HCT116 (cell line): ENCODE measurements at regions not wholly inside any gene's neighbourhood (a gene's known extent, or its start where the extent isn't known, plus 50 kb on each side); places are given as distances from the start of the nearest gene placed in this dataset.
A peak's percentile ranks its signal among the peaks of the same experiment; 100 is the strongest.

Source experiments
- ATAC-seq: fragments of 200-7000 bp; cut with Tn5 transposase; 2 replicates; pipeline ENCODE4 v1.9.1; 2020; ENCODE audit warnings: mild to moderate bottlenecking, moderate library complexity
- BruUV-seq: library from RNA; stranded (reverse); fragments of 400-500 nt; replicated peaks from 2 replicates; lab custom pipeline; 2021; lab: Mats Ljungman, UMichigan
- CTCF ChIA-PET: fragments of 300-600 bp; sonication (Branson Sonifier 250); formaldehyde crosslinking; loops from one replicate; lab custom pipeline; 2021; ENCODE audit warnings: antibody characterized with exemption; lab: Charles Lee
- POLR2A ChIA-PET: fragments of 300-600, 350-600 bp; sonication (Branson Sonifier 250); formaldehyde crosslinking; loops from one replicate; lab custom pipeline; 2021; ENCODE audit warnings: antibody characterized with exemption; lab: Charles Lee
- RAD21 ChIA-PET, 2 experiments: fragments of 300-600 bp; sonication (Branson Sonifier 250); formaldehyde crosslinking; loops; one replicate each; lab custom pipeline; 2023; ENCODE audit warnings: low total read pairs in 2 of 2; ENCODE audit not compliant: uncharacterized antibody in 2 of 2, unreplicated experiment in 2 of 2, low non-redundant PET in 1 of 2; lab: Charles Lee
- DNase-seq: peaks from one replicate; pipeline ENCODE4 v3.0.0-alpha.2; 2010; ENCODE audit warnings: low read depth, low spot score
- H2AFZ ChIP-seq: fragments of 200-600 bp; shearing (Covaris generic), sonication (generic); 2 replicates; pipeline ENCODE4 v1.6.1; 2017; ENCODE audit warnings: low read depth, mixed run types, mixed read lengths, antibody characterized with exemption, low read length; ENCODE audit not compliant: poor library complexity, severe bottlenecking
- H3K27ac ChIP-seq: 2 replicates; pipeline ENCODE4 v1.5.1; 2012; ENCODE audit warnings: low read depth, low read length
- H3K27me3 ChIP-seq: fragments of 200-600 bp; sonication (generic); 2 replicates; pipeline ENCODE4 v1.6.1; 2016; ENCODE audit warnings: mixed run types, low read length, mixed read lengths; ENCODE audit not compliant: insufficient read depth
- H3K36me3 ChIP-seq, 2 experiments: fragments of 200-500 bp in 1 of 2; fragments of 200-600 bp in 1 of 2; sonication (Bioruptor generic) in 1 of 2; sonication (generic) in 1 of 2; 2 replicates each; pipeline versions ENCODE4 v1.5.1 to v1.6.1; 2014 to 2016; ENCODE audit warnings: low read length in 2 of 2, inconsistent platforms in 1 of 2, mixed read lengths in 1 of 2, mixed run types in 1 of 2; ENCODE audit not compliant: insufficient read depth in 2 of 2, control insufficient read depth in 1 of 2
- H3K4me1 ChIP-seq, 2 experiments: fragments of 200-600 bp in 1 of 2; sonication (generic) in 1 of 2; 2 replicates each; pipeline versions ENCODE4 v1.5.1 to v1.6.1; 2012 to 2017; ENCODE audit warnings: low read length in 2 of 2, inconsistent platforms in 1 of 2, mild to moderate bottlenecking in 1 of 2, mixed read lengths in 1 of 2, mixed run types in 1 of 2, moderate library complexity in 1 of 2; ENCODE audit not compliant: insufficient read depth in 2 of 2, control insufficient read depth in 1 of 2
- H3K4me2 ChIP-seq: fragments of 200-600 bp; sonication (generic); 2 replicates; pipeline ENCODE4 v1.6.1; 2017; ENCODE audit warnings: mixed run types, low read length, mixed read lengths
- H3K4me3 ChIP-seq, 2 experiments: fragments of 200-600 bp in 1 of 2; sonication (generic) in 1 of 2; replicated peaks in 1 of 2; 2 replicates each; pipeline ENCODE4 v1.5.1; 2011 to 2016; ENCODE audit warnings: low read length in 2 of 2, control low read depth in 1 of 2, low read depth in 1 of 2, mild to moderate bottlenecking in 1 of 2, mixed read lengths in 1 of 2, mixed run types in 1 of 2
- H3K79me2 ChIP-seq: fragments of 200-600 bp; sonication (generic); 2 replicates; pipeline ENCODE4 v1.6.1; 2017; ENCODE audit warnings: mild to moderate bottlenecking, mixed run types, low read length, moderate library complexity, mixed read lengths; ENCODE audit not compliant: insufficient read depth
- H3K9ac ChIP-seq: fragments of 200-600 bp; sonication (generic); 2 replicates; pipeline ENCODE4 v1.6.1; 2016; ENCODE audit warnings: low read length, mixed read lengths
- H3K9me2 ChIP-seq: fragments of 200-600 bp; sonication (generic), shearing (Covaris generic); 2 replicates; pipeline ENCODE4 v1.6.1; 2017; ENCODE audit warnings: mixed run types, mild to moderate bottlenecking, moderate library complexity; ENCODE audit not compliant: insufficient read depth
- H3K9me3 ChIP-seq, 2 experiments: fragments of 200-500 bp in 1 of 2; fragments of 200-600 bp in 1 of 2; sonication (Bioruptor generic) in 1 of 2; sonication (generic) in 1 of 2; 2 replicates each; pipeline ENCODE4 v1.6.1; 2014 to 2017; ENCODE audit warnings: low read length in 2 of 2, mixed read lengths in 2 of 2, inconsistent platforms in 1 of 2, low read depth in 1 of 2, mild to moderate bottlenecking in 1 of 2, mixed run types in 1 of 2, moderate library complexity in 1 of 2; ENCODE audit not compliant: control insufficient read depth in 1 of 2, insufficient read depth in 1 of 2
- H4K20me1 ChIP-seq: fragments of 200-600 bp; sonication (generic), shearing (Covaris generic); 2 replicates; pipeline ENCODE4 v1.6.1; 2017; ENCODE audit warnings: mixed run types, mild to moderate bottlenecking, moderate library complexity; ENCODE audit not compliant: insufficient read depth
- CEBPB ChIP-seq: IDR thresholded peaks from 2 replicates; pipeline ENCODE4 v1.6.1; 2012; ENCODE audit warnings: low read depth
- ELF1 ChIP-seq: IDR thresholded peaks from 2 replicates; pipeline ENCODE4 v1.6.1; 2012; ENCODE audit warnings: low read depth, borderline replicate concordance
- EZH2 ChIP-seq: fragments of 200-600 bp; sonication (generic); IDR thresholded peaks from 2 replicates; pipeline ENCODE4 v1.6.1; 2017; ENCODE audit warnings: antibody characterized with exemption, mixed run types
- EZH2phosphoT487 ChIP-seq: fragments of 200-600 bp; IDR thresholded peaks from 2 replicates; pipeline ENCODE4 v1.6.1; 2018; ENCODE audit warnings: antibody characterized with exemption, borderline replicate concordance
- FOSL1 ChIP-seq: IDR thresholded peaks from 2 replicates; pipeline ENCODE4 v1.6.1; 2012; ENCODE audit warnings: low read depth
- JUND ChIP-seq: IDR thresholded peaks from 2 replicates; pipeline ENCODE4 v1.6.1; 2012
- POLR2A ChIP-seq: IDR thresholded peaks from 2 replicates; pipeline ENCODE4 v1.7.0; 2011; ENCODE audit warnings: borderline replicate concordance; ENCODE audit not compliant: insufficient read depth, insufficient read length; ENCODE audit errors: extremely low read depth
- RAD21 ChIP-seq: IDR thresholded peaks from 2 replicates; pipeline ENCODE4 v1.6.1; 2012; ENCODE audit warnings: low read depth, mild to moderate bottlenecking
- SIN3A ChIP-seq: IDR thresholded peaks from 2 replicates; pipeline ENCODE4 v1.6.1; 2012; ENCODE audit warnings: low read depth
- SP1 ChIP-seq: IDR thresholded peaks from 2 replicates; pipeline ENCODE4 v1.6.1; 2012; ENCODE audit warnings: low read depth
- SRF ChIP-seq: IDR thresholded peaks from 2 replicates; pipeline ENCODE4 v1.6.1; 2012; ENCODE audit warnings: low read depth
- YY1 ChIP-seq: IDR thresholded peaks from 2 replicates; pipeline ENCODE4 v1.6.1; 2011; ENCODE audit warnings: low read length, low read depth, moderate library complexity, mild to moderate bottlenecking; ENCODE audit not compliant: insufficient replicate concordance; ENCODE audit errors: extremely low read depth
- ZFX ChIP-seq: fragments of 450-650 bp; IDR thresholded peaks from 2 replicates; pipeline ENCODE4 v1.6.1; 2017
- ZNF274 ChIP-seq: fragments of 200-500 bp; sonication (Bioruptor generic); IDR thresholded peaks from 2 replicates; pipeline ENCODE4 v1.6.1; 2014; ENCODE audit warnings: mild to moderate bottlenecking, low read depth, low read length, inconsistent platforms
- intact Hi-C: fragments of 100-400 bp; cut with micrococcal nuclease; formaldehyde crosslinking; loops from 2 replicates; pipeline ENCODE4 v1.10.0; 2022
- TF ChIP-seq, protein P1 (sequence below): IDR thresholded peaks from 2 replicates; pipeline ENCODE4 v1.6.1; 2012
- TF ChIP-seq, protein P2 (sequence below): IDR thresholded peaks from 2 replicates; pipeline ENCODE4 v1.6.1; 2011; ENCODE audit warnings: mild to moderate bottlenecking, low read length, moderate library complexity; ENCODE audit not compliant: insufficient replicate concordance; ENCODE audit errors: extremely low read depth
- TF ChIP-seq, protein P3 (sequence below): IDR thresholded peaks from 2 replicates; pipeline ENCODE4 v1.6.1; 2012

DNA sequence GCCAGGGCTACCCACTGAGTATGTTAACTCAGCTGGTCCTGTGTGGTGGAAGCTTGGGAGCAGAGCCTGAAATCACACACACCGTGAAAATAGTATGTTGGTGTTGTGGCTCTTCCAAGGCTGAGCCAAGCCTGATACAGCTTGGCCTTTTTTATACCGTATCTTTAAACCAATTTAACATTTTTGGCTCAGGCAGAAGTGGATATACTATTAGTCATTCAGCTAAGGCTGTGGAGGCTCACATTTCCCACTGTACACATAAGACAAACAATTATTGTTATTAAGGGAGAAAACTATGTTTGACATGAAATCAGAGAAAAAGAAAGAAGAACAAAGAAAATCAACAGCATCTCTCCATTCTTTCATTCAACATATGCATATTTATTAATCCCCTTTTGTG, 159.0 kb downstream of the BCL11A start:
- BruUV-seq, result no TSS peak
- Histone ChIP-seq H3K27me3 (peaks cover 16% of the 10 kb centered on the region), H4K20me1 (no peaks in the 10 kb centered on the region), H3K27ac (no peak overlapping the region), H3K4me1 (peaks cover 0 to 9% of the 10 kb centered on the region in 2 experiments; a peak in 2 of 4 replicates), H3K9me3 (no peaks in the 10 kb centered on the region), H3K9me2 (no peaks in the 10 kb centered on the region), H3K79me2 (no peaks in the 10 kb centered on the region), H3K4me2 (no peak overlapping the region), H2AFZ (no peak overlapping the region), H3K4me3 (no peak overlapping the region), H3K9ac (no peak overlapping the region), H3K36me3 (no peaks in the 10 kb centered on the region)
- ChIA-PET POLR2A (no interaction called here), RAD21 (no interaction called here), CTCF (no interaction called here)
- DNase-seq (no peak), ATAC-seq (no peak)
- no peak for TF ChIP-seq EZH2phosphoT487
- no peak for TF ChIP-seq JUND
- no peak for TF ChIP-seq POLR2A
- no peak for TF ChIP-seq SIN3A
- TF ChIP-seq YY1, result no peak
- TF ChIP-seq, protein P1, sequence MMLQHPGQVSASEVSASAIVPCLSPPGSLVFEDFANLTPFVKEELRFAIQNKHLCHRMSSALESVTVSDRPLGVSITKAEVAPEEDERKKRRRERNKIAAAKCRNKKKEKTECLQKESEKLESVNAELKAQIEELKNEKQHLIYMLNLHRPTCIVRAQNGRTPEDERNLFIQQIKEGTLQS, result no peak
- no peak for TF ChIP-seq ZNF274
- intact Hi-C loops, result no loop called here

DNA sequence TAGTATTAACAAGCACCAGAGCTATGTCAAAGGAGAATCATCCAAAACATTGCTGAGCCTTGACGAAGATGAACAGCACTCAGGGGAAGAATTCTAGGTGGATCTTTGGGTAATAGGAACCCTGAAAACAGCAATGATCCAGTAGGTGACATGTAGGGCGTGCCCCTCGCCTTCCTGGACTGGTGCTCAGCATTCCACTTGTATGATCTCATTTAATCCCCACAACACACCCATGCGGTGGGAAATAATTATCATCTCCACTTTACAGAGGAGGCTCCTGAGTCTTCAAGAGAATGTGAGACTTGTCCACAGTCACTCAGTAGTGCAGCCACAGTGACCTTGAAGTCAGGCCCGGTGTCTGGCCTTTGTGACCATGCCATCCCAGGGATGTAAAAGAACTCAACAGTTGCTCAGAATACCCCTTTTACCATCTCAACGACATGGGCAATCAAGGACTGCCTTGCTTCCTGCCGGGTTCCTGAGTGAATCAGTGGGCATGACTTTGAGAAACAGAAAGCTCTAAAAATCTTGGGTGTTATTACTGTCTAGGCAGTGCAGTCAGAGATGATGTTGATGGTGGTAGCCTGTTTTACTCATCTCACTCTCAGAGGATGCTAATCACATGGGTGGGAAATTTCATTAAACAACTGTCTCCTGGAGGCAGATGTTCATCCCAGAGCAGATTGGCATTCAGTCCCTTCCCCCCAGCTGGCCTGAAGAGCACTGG, 161.6 kb downstream of the BCL11A start:
- H3K4me1 ChIP-seq, result peaks cover 0 to 9% of the 10 kb centered on the region in 2 experiments; a peak in 2 of 4 replicates
- no peaks in the 10 kb centered on the region for H3K9me2 ChIP-seq
- no peaks in the 10 kb centered on the region for H3K79me2 ChIP-seq
- no peaks in the 10 kb centered on the region for H3K9me3 ChIP-seq
- no peaks in the 10 kb centered on the region for H4K20me1 ChIP-seq
- intact Hi-C loops, result no loop called here
- H3K4me3 ChIP-seq, result no peak overlapping the region
- H3K4me2 ChIP-seq, result peak overlapping the region; percentile 32
- H2AFZ ChIP-seq, result no peak overlapping the region
- ChIA-PET RAD21 (interaction anchor here in 1 of 2 experiments (0.6 kb wide), 1 partner anchor 159 kb away, joined by 4 read pairs; no protein-coding TSS in a partner anchor), CTCF (no interaction called here), POLR2A (no interaction called here)
- H3K9ac ChIP-seq, result no peak overlapping the region
- H3K27ac ChIP-seq, result no peak overlapping the region
- no peaks in the 10 kb centered on the region for H3K36me3 ChIP-seq
- ATAC-seq (peak; percentile 40; the same call in 1 of the 2 replicates), DNase-seq (no peak)
- TF ChIP-seq RAD21 (no peak), SRF (no peak), SP1 (no peak), JUND (no peak), CEBPB (no peak), ZFX (no peak), ELF1 (no peak), EZH2 (no peak), FOSL1 (no peak), POLR2A (no peak)
- TF ChIP-seq, protein P1, result no peak
- TF ChIP-seq, protein P2, sequence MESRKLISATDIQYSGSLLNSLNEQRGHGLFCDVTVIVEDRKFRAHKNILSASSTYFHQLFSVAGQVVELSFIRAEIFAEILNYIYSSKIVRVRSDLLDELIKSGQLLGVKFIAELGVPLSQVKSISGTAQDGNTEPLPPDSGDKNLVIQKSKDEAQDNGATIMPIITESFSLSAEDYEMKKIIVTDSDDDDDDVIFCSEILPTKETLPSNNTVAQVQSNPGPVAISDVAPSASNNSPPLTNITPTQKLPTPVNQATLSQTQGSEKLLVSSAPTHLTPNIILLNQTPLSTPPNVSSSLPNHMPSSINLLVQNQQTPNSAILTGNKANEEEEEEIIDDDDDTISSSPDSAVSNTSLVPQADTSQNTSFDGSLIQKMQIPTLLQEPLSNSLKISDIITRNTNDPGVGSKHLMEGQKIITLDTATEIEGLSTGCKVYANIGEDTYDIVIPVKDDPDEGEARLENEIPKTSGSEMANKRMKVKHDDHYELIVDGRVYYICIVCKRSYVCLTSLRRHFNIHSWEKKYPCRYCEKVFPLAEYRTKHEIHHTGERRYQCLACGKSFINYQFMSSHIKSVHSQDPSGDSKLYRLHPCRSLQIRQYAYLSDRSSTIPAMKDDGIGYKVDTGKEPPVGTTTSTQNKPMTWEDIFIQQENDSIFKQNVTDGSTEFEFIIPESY, result no peak
- TF ChIP-seq, protein P3, sequence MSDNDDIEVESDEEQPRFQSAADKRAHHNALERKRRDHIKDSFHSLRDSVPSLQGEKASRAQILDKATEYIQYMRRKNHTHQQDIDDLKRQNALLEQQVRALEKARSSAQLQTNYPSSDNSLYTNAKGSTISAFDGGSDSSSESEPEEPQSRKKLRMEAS, result no peak
- no TSS peak for BruUV-seq
- peaks cover 22% of the 10 kb centered on the region for H3K27me3 ChIP-seq
